H9 (cell line): ENCODE measurements at regions not wholly inside any gene's neighbourhood (a gene's known extent, or its start where the extent isn't known, plus 50 kb on each side); places are given as distances from the start of the nearest gene placed in this dataset.

Source experiments
- DNase-seq: peaks from one replicate; pipeline ENCODE4 v3.0.0-alpha.2; 2017
- H2AFZ ChIP-seq: one replicate; pipeline ENCODE4 v1.6.1; 2013; ENCODE audit warnings: mild to moderate bottlenecking, low read length, control low read depth, moderate library complexity
- H2AK5ac ChIP-seq: 2 replicates; pipeline ENCODE4 v1.6.1; 2013; ENCODE audit warnings: low read length, control low read depth, mixed read lengths; ENCODE audit not compliant: insufficient read length
- H2BK120ac ChIP-seq: one replicate; pipeline ENCODE4 v1.6.1; 2013; ENCODE audit warnings: low read depth, mild to moderate bottlenecking, low read length, control low read depth, inconsistent platforms; ENCODE audit not compliant: poor library complexity, severe bottlenecking
- H2BK12ac ChIP-seq: 2 replicates; pipeline ENCODE4 v1.6.1; 2013; ENCODE audit warnings: low read length, control low read depth, mixed read lengths, low read depth; ENCODE audit not compliant: insufficient read length
- H2BK15ac ChIP-seq: 2 replicates; pipeline ENCODE4 v1.6.1; 2013; ENCODE audit warnings: low read depth, low read length, control low read depth
- H2BK20ac ChIP-seq: one replicate; pipeline ENCODE4 v1.6.1; 2013; ENCODE audit warnings: low read depth, mild to moderate bottlenecking, low read length, control low read depth, inconsistent platforms; ENCODE audit not compliant: poor library complexity, severe bottlenecking
- H2BK5ac ChIP-seq: 2 replicates; pipeline ENCODE4 v1.6.1; 2013; ENCODE audit warnings: low read length, control low read depth, mixed read lengths; ENCODE audit not compliant: insufficient read length
- H3K14ac ChIP-seq: 2 replicates; pipeline ENCODE4 v1.6.1; 2013; ENCODE audit warnings: low read length, control low read depth; ENCODE audit not compliant: insufficient read depth
- H3K18ac ChIP-seq: 2 replicates; pipeline ENCODE4 v1.6.1; 2013; ENCODE audit warnings: low read depth, mild to moderate bottlenecking, mixed read lengths, low read length, control low read depth; ENCODE audit not compliant: insufficient read length
- H3K23ac ChIP-seq: 2 replicates; pipeline ENCODE4 v1.6.1; 2013; ENCODE audit warnings: low read length, control low read depth, mixed read lengths, low read depth; ENCODE audit not compliant: insufficient read length
- H3K23me2 ChIP-seq: 2 replicates; pipeline ENCODE4 v1.6.1; 2013; ENCODE audit warnings: low read depth, mild to moderate bottlenecking, mixed read lengths, low read length, control low read depth; ENCODE audit not compliant: insufficient read length, poor library complexity, severe bottlenecking
- H3K27ac ChIP-seq: 2 replicates; pipeline ENCODE4 v1.5.1; 2013; ENCODE audit warnings: low read length, control low read depth, mixed read lengths, low read depth; ENCODE audit not compliant: insufficient read length
- H3K27me3 ChIP-seq: 2 replicates; pipeline ENCODE4 v1.6.1; 2013; ENCODE audit warnings: low read length, control low read depth, inconsistent platforms; ENCODE audit not compliant: insufficient read depth
- H3K4ac ChIP-seq: 2 replicates; pipeline ENCODE4 v1.6.1; 2013; ENCODE audit warnings: low read depth, mild to moderate bottlenecking, control low read depth, inconsistent platforms, low read length, moderate library complexity
- H3K4me1 ChIP-seq: 2 replicates; pipeline ENCODE4 v1.6.1; 2013; ENCODE audit warnings: low read length, control low read depth, inconsistent platforms; ENCODE audit not compliant: insufficient read depth
- H3K4me2 ChIP-seq: 2 replicates; pipeline ENCODE4 v1.6.1; 2013; ENCODE audit warnings: low read length, control low read depth, mixed read lengths; ENCODE audit not compliant: insufficient read length, insufficient read depth
- H3K56ac ChIP-seq: 2 replicates; pipeline ENCODE4 v1.6.1; 2013; ENCODE audit warnings: low read depth, mild to moderate bottlenecking, mixed read lengths, low read length, control low read depth; ENCODE audit not compliant: insufficient read length
- H3K79me1 ChIP-seq: 2 replicates; pipeline ENCODE4 v1.6.1; 2013; ENCODE audit warnings: low read depth, mild to moderate bottlenecking, moderate library complexity, low read length, control low read depth, inconsistent platforms; ENCODE audit not compliant: insufficient read depth, poor library complexity, severe bottlenecking
- H3K79me2 ChIP-seq: 2 replicates; pipeline ENCODE4 v1.6.1; 2013; ENCODE audit warnings: low read length, control low read depth, inconsistent platforms; ENCODE audit not compliant: insufficient read depth
- H3K9ac ChIP-seq: 2 replicates; pipeline ENCODE4 v1.6.1; 2013; ENCODE audit warnings: low read length, control low read depth, mixed read lengths; ENCODE audit not compliant: insufficient read length; ENCODE audit errors: extremely low read depth
- H3K9me3 ChIP-seq: one replicate; pipeline ENCODE4 v1.6.1; 2013; ENCODE audit warnings: low read depth, low read length, inconsistent platforms; ENCODE audit not compliant: control insufficient read depth
- H3T11ph ChIP-seq: one replicate; pipeline ENCODE4 v1.6.1; 2013; ENCODE audit warnings: mild to moderate bottlenecking, low read length, control low read depth, inconsistent platforms
- H4K20me1 ChIP-seq: one replicate; pipeline ENCODE4 v1.6.1; 2013; ENCODE audit not compliant: control insufficient read depth, insufficient read length, insufficient read depth
- H4K5ac ChIP-seq: 2 replicates; pipeline ENCODE4 v1.6.1; 2013; ENCODE audit warnings: low read depth, mild to moderate bottlenecking, mixed read lengths, low read length, control low read depth; ENCODE audit not compliant: insufficient read length
- H4K8ac ChIP-seq: replicated peaks from 2 replicates; pipeline ENCODE4 v1.6.1; 2013; ENCODE audit warnings: low read length, control low read depth, mixed read lengths, low read depth; ENCODE audit not compliant: insufficient read length
- H4K91ac ChIP-seq: 2 replicates; pipeline ENCODE4 v1.6.1; 2013; ENCODE audit warnings: low read depth, mild to moderate bottlenecking, moderate library complexity, mixed read lengths, low read length, control low read depth; ENCODE audit not compliant: insufficient read length
- H3K27ac Mint-ChIP-seq, 3 experiments: 2 replicates in 2 of 3; 3 replicates in 1 of 3; pipeline ENCODE4 v1.8.0; 2020 to 2021; ENCODE audit warnings: mixed read lengths in 3 of 3, mild to moderate bottlenecking in 1 of 3, moderate library complexity in 1 of 3
- H3K27me3 Mint-ChIP-seq: 2 replicates; pipeline ENCODE4 v1.8.0; 2021; ENCODE audit warnings: low read depth, mild to moderate bottlenecking, moderate library complexity, mixed read lengths
- H3K36me3 Mint-ChIP-seq, 3 experiments: 2 replicates in 2 of 3; 3 replicates in 1 of 3; pipeline ENCODE4 v1.8.0; 2020 to 2021; ENCODE audit warnings: low read depth in 3 of 3, mixed read lengths in 3 of 3; ENCODE audit not compliant: insufficient read depth in 1 of 3
- H3K4me1 Mint-ChIP-seq, 2 experiments: 2 replicates each; pipeline ENCODE4 v1.8.0; 2020; ENCODE audit warnings: mixed read lengths in 2 of 2
- H3K4me3 Mint-ChIP-seq, 2 experiments: 2 replicates in 1 of 2; 3 replicates in 1 of 2; pipeline ENCODE4 v1.8.0; 2020 to 2021; ENCODE audit warnings: mild to moderate bottlenecking in 2 of 2, mixed read lengths in 2 of 2, moderate library complexity in 1 of 2
- H3K9me3 Mint-ChIP-seq, 2 experiments: 2 replicates in 1 of 2; 3 replicates in 1 of 2; pipeline ENCODE4 v1.8.0; 2020; ENCODE audit warnings: mild to moderate bottlenecking in 2 of 2, mixed read lengths in 2 of 2, moderate library complexity in 1 of 2
- CTCF ChIP-seq: fragments of 200-600 bp; sonication (generic); conservative IDR thresholded peaks from 3 replicates; pipeline ENCODE4 v1.8.0; 2021; ENCODE audit warnings: antibody characterized with exemption, mild to moderate bottlenecking
- WGBS: extraction: QIAGEN DNeasy Blood & Tissue Kit; methylation state at CpG from one replicate; pipeline ENCODE4 v1.1.7; 2013; ENCODE audit warnings: missing lambda C conversion rate, low lambda C conversion rate, mixed read lengths; ENCODE audit not compliant: insufficient read length; ENCODE audit errors: extremely low coverage; 5-methylcytosine and 5-hydroxymethylcytosine counted together

DNA sequence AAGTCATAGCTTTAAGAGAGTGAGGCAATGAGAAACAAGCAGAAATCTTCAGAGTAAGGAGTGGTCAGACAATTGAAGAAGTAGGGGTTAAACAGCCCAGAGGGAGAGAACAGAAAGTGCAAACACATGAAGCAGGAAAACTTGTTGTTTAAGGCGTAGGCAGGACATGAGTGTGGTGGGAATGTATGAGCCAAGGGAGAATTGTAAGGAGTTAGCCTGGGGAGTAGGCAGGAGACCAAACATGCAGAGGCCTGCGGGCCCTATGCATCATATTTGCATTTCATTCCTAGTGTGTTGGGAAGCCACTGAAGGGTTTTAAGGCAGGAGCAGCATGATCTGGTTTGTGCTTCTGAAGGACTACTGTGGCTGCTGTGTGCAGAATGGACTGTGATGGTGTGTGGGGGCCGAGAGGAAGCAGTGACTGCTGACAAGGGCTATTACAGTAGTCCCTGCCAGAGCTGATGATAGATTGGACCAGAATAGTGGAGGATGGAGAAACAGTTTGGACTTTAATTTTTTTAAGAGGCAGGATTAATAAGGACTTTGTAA is 179.9 kb upstream of the C11orf87 start:
- no peak overlapping the region for H3K9ac ChIP-seq
- no peak overlapping the region for H3K4ac ChIP-seq
- WGBS, result no CpG with 5 or more reads among the region's 3 CpGs
- no peak overlapping the region for H2BK15ac ChIP-seq
- H2BK120ac ChIP-seq, result no peak overlapping the region
- H3K23me2 ChIP-seq, result no peaks in the 10 kb centered on the region
- no peaks in the 10 kb centered on the region for H4K20me1 ChIP-seq
- H3K79me2 ChIP-seq, result no peaks in the 10 kb centered on the region
- no peak overlapping the region for H3T11ph ChIP-seq
- H2BK5ac ChIP-seq, result no peak overlapping the region
- Mint-ChIP-seq H3K27ac (peak overlapping the region in 1 of 3 experiments; percentile 31; a peak in 1 of 7 replicates), H3K27me3 (no peaks in the 10 kb centered on the region), H3K4me3 (no peak overlapping the region), H3K36me3 (no peaks in the 10 kb centered on the region), H3K4me1 (peaks cover 5% of the 10 kb centered on the region in 2 experiments), H3K9me3 (no peaks in the 10 kb centered on the region; a peak in 1 of 5 replicates)
- no peak overlapping the region for H2BK12ac ChIP-seq
- DNase-seq, result no peak
- no peak overlapping the region for H4K91ac ChIP-seq
- H2AK5ac ChIP-seq, result no peak overlapping the region
- no peak overlapping the region for H3K14ac ChIP-seq
- H4K5ac ChIP-seq, result no peak overlapping the region
- H3K79me1 ChIP-seq, result no peaks in the 10 kb centered on the region
- TF ChIP-seq CTCF, result no peak
- H3K27me3 ChIP-seq, result no peaks in the 10 kb centered on the region
- no peaks in the 10 kb centered on the region for H3K4me1 ChIP-seq
- no peak overlapping the region for H4K8ac ChIP-seq
- H3K18ac ChIP-seq, result no peak overlapping the region
- H3K4me2 ChIP-seq, result no peak overlapping the region
- H3K23ac ChIP-seq, result no peak overlapping the region
- H3K56ac ChIP-seq, result no peak overlapping the region
- H3K27ac ChIP-seq, result no peak overlapping the region
- H3K9me3 ChIP-seq, result no peaks in the 10 kb centered on the region
- no peak overlapping the region for H2BK20ac ChIP-seq
- no peak overlapping the region for H2AFZ ChIP-seq
